PC-3 (cell line): ENCODE measurements at regions not wholly inside any gene's neighbourhood (a gene's known extent, or its start where the extent isn't known, plus 50 kb on each side); places are given as distances from the start of the nearest gene placed in this dataset.

Experiments used
- CTCF ChIP-seq: fragments of 300-600 bp; sonication (generic); conservative IDR thresholded peaks from 2 replicates; pipeline ENCODE4 v1.5.1; 2017; ENCODE audit warnings: antibody characterized with exemption, low read depth, mild to moderate bottlenecking, low read length
- EZH2 ChIP-seq: fragments of 300-600 bp; sonication (generic); IDR thresholded peaks from one replicate; pipeline ENCODE4 v1.6.1; 2017; ENCODE audit warnings: antibody characterized with exemption, mild to moderate bottlenecking, low read length; ENCODE audit not compliant: unreplicated experiment
- EZH2phosphoT487 ChIP-seq: fragments of 300-600 bp; sonication (generic); IDR thresholded peaks from 2 replicates; pipeline ENCODE4 v1.6.1; 2018; ENCODE audit warnings: mild to moderate bottlenecking, antibody characterized with exemption, low read length, borderline replicate concordance

- TF ChIP-seq CTCF (no peak), EZH2 (no peak), EZH2phosphoT487 (no peak)
Observed at GRCh38 chr16:79436885-79437284, 163.7 kb downstream of the MAF start.
